Tibial artery (tissue), 4 donors: ENCODE measurements at regions not wholly inside any gene's neighbourhood (a gene's known extent, or its start where the extent isn't known, plus 50 kb on each side); places are given as distances from the start of the nearest gene placed in this dataset.
A peak's percentile ranks its signal among the peaks of the same experiment; 100 is the strongest.

ENCODE experiments used
- DNase-seq, 2 donors: peaks; one replicate each; pipeline ENCODE4 v3.0.0-alpha.2; 2019
- H3K27ac ChIP-seq, 2 donors: fragments of 200-600 bp; sonication (generic) in 1 of 2; 1 replicate in 1 of 2; 2 replicates in 1 of 2; pipeline ENCODE4 v1.5.1; 2018 to 2019; ENCODE audit warnings: mild to moderate bottlenecking in 1 of 2
- H3K27me3 ChIP-seq, 2 donors: fragments of 200-600 bp; sonication (generic) in 1 of 2; one replicate each; pipeline versions ENCODE4 v1.5.1 to v1.6.0; 2016 to 2019
- H3K36me3 ChIP-seq, 3 donors: fragments of 200-600 bp; sonication (generic) in 2 of 3; one replicate each; pipeline ENCODE4 v1.5.1; 2016 to 2019; ENCODE audit warnings: mild to moderate bottlenecking in 2 of 3
- H3K4me1 ChIP-seq, 4 donors: fragments of 200-600 bp; sonication (generic) in 2 of 4; 1 replicate in 3 of 4; 2 replicates in 1 of 4; pipeline ENCODE4 v1.5.1; 2016 to 2019
- H3K4me3 ChIP-seq, 2 donors: fragments of 200-600 bp; sonication (generic) in 1 of 2; 1 replicate in 1 of 2; 2 replicates in 1 of 2; pipeline ENCODE4 v1.5.1; 2018 to 2019; ENCODE audit warnings: mild to moderate bottlenecking in 2 of 2
- H3K9me3 ChIP-seq, 3 donors: fragments of 200-600 bp; sonication (generic) in 1 of 3; one replicate each; pipeline ENCODE4 v1.5.1; 2016 to 2019
- intact Hi-C: fragments of 100-400 bp; cut with DNase I; formaldehyde crosslinking; loops from one replicate; pipeline ENCODE4 v1.15.0; 2023; ENCODE audit warnings: low total_unique reads
- TF ChIP-seq, protein P1 (sequence below), 2 experiments: fragments of 200-600 bp in 1 of 2; fragments of 450-650 bp in 1 of 2; IDR thresholded peaks; one replicate each; pipeline ENCODE4 v1.5.1; 2017 to 2019; ENCODE audit warnings: antibody characterized with exemption in 2 of 2, mild to moderate bottlenecking in 1 of 2, moderate library complexity in 1 of 2

DNA sequence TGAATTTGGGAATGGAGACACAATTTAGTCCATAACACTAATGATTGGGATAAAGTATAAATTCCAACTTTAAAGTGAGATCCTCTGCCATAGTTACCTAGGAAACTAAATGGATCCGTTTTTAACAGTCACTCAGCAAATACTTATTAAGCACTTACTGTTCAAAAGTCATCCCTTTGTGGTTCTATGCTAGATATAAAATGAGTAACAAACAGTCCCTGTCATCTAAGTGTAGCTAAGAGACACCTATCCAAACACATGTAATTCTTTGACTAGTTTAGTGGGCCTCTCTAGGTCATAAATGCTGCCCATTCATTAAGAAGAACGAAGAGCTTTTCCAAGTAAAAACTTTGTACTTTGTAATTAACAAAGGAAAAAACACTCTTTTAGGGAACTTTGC lies 244.2 kb upstream of the CDIN1 start:
- TF ChIP-seq, protein P1, sequence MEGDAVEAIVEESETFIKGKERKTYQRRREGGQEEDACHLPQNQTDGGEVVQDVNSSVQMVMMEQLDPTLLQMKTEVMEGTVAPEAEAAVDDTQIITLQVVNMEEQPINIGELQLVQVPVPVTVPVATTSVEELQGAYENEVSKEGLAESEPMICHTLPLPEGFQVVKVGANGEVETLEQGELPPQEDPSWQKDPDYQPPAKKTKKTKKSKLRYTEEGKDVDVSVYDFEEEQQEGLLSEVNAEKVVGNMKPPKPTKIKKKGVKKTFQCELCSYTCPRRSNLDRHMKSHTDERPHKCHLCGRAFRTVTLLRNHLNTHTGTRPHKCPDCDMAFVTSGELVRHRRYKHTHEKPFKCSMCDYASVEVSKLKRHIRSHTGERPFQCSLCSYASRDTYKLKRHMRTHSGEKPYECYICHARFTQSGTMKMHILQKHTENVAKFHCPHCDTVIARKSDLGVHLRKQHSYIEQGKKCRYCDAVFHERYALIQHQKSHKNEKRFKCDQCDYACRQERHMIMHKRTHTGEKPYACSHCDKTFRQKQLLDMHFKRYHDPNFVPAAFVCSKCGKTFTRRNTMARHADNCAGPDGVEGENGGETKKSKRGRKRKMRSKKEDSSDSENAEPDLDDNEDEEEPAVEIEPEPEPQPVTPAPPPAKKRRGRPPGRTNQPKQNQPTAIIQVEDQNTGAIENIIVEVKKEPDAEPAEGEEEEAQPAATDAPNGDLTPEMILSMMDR (IDR thresholded peaks at IDR 0.05) = no peak
- Histone ChIP-seq H3K9me3 (no peaks in the 10 kb centered on the region), H3K27me3 (no peaks in the 10 kb centered on the region), H3K4me3 (no peak overlapping the region), H3K4me1 (peaks cover 0 to 6% (median 0%) of the 10 kb centered on the region in 4 donors), H3K27ac (no peak overlapping the region), H3K36me3 (no peaks in the 10 kb centered on the region)
- no peak for DNase-seq
- intact Hi-C loops = no loop called here

DNA sequence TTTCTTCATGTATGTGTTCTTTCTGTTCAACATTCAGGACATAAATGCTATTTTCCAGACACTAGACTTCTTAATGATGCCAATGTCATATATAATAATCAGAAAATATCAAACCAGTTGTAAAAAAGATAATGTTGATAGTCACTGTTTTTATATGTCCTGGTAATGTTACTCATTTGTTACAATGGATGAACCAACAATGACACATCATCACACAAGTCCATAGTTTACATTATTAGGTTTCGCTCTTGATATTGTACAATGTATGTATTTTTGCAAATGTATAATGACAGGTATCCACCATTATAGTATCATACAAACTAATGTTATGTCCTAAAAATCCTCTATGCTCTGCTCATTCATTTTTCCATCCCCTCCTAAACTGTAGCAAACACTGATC lies 243.8 kb upstream of the CDIN1 start:
- no peaks in the 10 kb centered on the region for H3K36me3 ChIP-seq
- intact Hi-C loops = no loop called here
- H3K4me3 ChIP-seq = no peak overlapping the region
- H3K4me1 ChIP-seq = peaks cover 0 to 6% (median 0%) of the 10 kb centered on the region in 4 donors
- H3K27me3 ChIP-seq = no peaks in the 10 kb centered on the region
- DNase-seq = no peak
- H3K27ac ChIP-seq = no peak overlapping the region
- TF ChIP-seq, protein P1 (IDR thresholded peaks at IDR 0.05) = no peak
- H3K9me3 ChIP-seq = no peaks in the 10 kb centered on the region

DNA sequence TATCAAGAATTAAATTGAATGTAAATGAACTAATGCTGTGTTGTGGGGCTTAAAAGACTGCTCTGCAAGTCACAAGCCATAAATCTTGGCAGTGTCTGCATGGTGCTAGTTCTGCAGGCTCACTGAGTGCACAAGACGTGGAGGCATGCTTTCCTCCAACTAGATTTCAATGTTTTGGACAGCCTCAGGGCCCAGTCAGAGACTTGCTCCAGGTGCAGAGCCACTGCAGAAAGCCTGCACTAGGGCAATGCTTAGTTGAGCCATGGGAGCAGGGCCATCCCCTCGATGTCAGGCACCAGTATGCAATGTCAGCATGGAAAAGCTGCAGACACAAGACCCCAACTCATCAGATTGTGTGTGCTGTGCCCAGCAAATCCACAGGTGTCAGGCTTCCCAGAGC lies 234.5 kb upstream of the CDIN1 start:
- Histone ChIP-seq H3K4me3 (no peak overlapping the region), H3K4me1 (peaks cover 0 to 10% (median 0%) of the 10 kb centered on the region in 4 donors), H3K27ac (no peak overlapping the region), H3K27me3 (no peaks in the 10 kb centered on the region), H3K36me3 (no peaks in the 10 kb centered on the region), H3K9me3 (no peaks in the 10 kb centered on the region)
- intact Hi-C loops = no loop called here
- DNase-seq = no peak
- TF ChIP-seq, protein P1 (IDR thresholded peaks at IDR 0.05) = no peak

DNA sequence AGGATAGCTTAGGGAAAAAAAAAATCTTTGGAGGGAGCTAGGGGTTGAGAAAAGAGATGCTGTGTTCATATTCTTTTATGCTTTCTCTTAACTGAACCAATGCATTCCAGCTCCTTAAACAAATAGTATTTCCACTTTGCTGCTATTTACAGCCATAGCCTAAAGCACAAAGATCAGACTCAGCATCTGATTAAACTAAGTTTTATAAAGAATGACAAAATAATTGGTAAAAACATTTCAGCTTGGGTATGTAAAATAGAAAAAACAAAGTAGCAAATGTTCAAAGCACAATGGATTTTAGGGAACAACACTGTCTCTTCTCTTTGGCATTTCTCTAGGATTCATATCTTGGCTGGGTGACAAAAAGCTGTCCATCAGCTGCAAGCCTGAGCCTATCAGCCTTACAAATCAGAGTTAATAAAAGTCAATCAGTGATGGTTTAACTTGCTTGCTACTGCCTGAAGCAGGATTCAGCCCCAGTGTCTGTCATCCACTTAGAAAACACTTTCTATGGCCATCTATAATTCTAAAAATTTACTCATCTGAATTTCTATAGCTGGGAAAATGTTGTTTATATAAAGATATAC lies 232.1 kb upstream of the CDIN1 start:
- TF ChIP-seq, protein P1 (IDR thresholded peaks at IDR 0.05) = no peak
- no peaks in the 10 kb centered on the region for H3K9me3 ChIP-seq
- no peak for DNase-seq
- no peaks in the 10 kb centered on the region for H3K27me3 ChIP-seq
- H3K4me1 ChIP-seq = peaks cover 0 to 10% (median 0%) of the 10 kb centered on the region in 4 donors
- H3K27ac ChIP-seq = no peak overlapping the region
- H3K36me3 ChIP-seq = no peaks in the 10 kb centered on the region
- no peak overlapping the region for H3K4me3 ChIP-seq
- intact Hi-C loops = no loop called here

DNA sequence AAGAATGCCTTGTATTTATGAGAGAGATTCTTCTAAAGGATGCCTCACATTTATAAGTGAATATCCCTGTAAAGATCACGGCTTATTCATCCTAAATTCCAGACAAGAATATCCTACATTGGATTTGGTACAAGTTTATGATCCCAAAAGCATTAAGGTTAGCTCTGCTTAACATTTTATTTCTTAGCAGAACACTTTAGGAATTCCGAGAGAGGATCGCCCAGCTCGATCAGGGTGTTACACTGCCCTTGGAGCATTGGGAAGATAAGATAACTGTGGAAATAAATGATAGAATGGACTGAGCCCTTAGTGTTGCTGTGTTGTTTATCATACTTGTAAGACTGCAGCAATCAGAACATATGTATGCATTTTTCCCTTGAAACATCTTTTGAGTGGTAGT lies 223.0 kb upstream of the CDIN1 start:
- DNase-seq = no peak
- TF ChIP-seq, protein P1 (IDR thresholded peaks at IDR 0.05) = no peak
- Histone ChIP-seq H3K27ac (peak overlapping the region; percentile 76 to 84), H3K4me3 (no peak overlapping the region), H3K36me3 (no peaks in the 10 kb centered on the region), H3K27me3 (no peaks in the 10 kb centered on the region), H3K4me1 (peaks cover 0 to 26% (median 16%) of the 10 kb centered on the region in 4 donors), H3K9me3 (no peaks in the 10 kb centered on the region)
- intact Hi-C loops = no loop called here
